Adrenal gland (tissue), 9 donors: ENCODE measurements at regions not wholly inside any gene's neighbourhood (a gene's known extent, or its start where the extent isn't known, plus 50 kb on each side); places are given as distances from the start of the nearest gene placed in this dataset.

Experiments
- DNase-seq, 7 donors: peaks; one replicate each; pipeline ENCODE4 v3.0.0-alpha.2; 2019 to 2020
- H3K27ac ChIP-seq, 5 donors: fragments of 200-600 bp; sonication (generic) in 4 of 5; 1 replicate in 3 of 5; 2 replicates in 2 of 5; pipeline versions ENCODE4 v1.5.1 to v1.8.0; 2016 to 2020; ENCODE audit warnings: mild to moderate bottlenecking in 1 of 5
- H3K27me3 ChIP-seq: fragments of 200-600 bp; 2 replicates; pipeline ENCODE4 v1.8.0; 2021
- H3K36me3 ChIP-seq, 2 donors: fragments of 200-600 bp; replicated peaks in 1 of 2; 1 replicate in 1 of 2; 2 replicates in 1 of 2; pipeline versions ENCODE4 v1.5.1 to v1.8.0; 2018 to 2022
- H3K4me1 ChIP-seq, 2 donors: fragments of 200-600 bp; replicated peaks in 1 of 2; 1 replicate in 1 of 2; 2 replicates in 1 of 2; pipeline versions ENCODE4 v1.5.1 to v1.8.0; 2018 to 2021
- H3K4me3 ChIP-seq, 4 donors: fragments of 200-600 bp; sonication (generic) in 3 of 4; one replicate each; pipeline ENCODE4 v1.5.1; 2016 to 2018
- H3K9me3 ChIP-seq, 3 donors: fragments of 200-600 bp; sonication (generic) in 1 of 3; replicated peaks in 1 of 3; 1 replicate in 2 of 3; 2 replicates in 1 of 3; pipeline versions ENCODE4 v1.5.1 to v1.8.0; 2016 to 2021
- POLR2A ChIP-seq, 2 donors: fragments of 450-650 bp; IDR thresholded peaks; one replicate each; pipeline ENCODE4 v1.6.1; 2017; ENCODE audit warnings: antibody characterized with exemption in 2 of 2, mild to moderate bottlenecking in 2 of 2, moderate library complexity in 1 of 2
- WGBS, 4 donors: extraction: QIAGEN DNeasy Blood & Tissue Kit in 2 of 4; methylation state at CpG; one replicate each; pipeline versions ENCODE4 v1.1.5 to v1.1.7; 2013 to 2017; 5-methylcytosine and 5-hydroxymethylcytosine counted together
- intact Hi-C, 2 donors: fragments of 100-400 bp; cut with DNase I; formaldehyde crosslinking; loops; one replicate each; pipeline versions ENCODE4 v1.14.1 to v1.15.0; 2022 to 2023
- TF ChIP-seq, protein P1 (sequence below), 6 experiments: fragments of 450-650 bp in 4 of 6; fragments of 200-600 bp in 2 of 6; sonication (generic) in 1 of 6; IDR thresholded peaks; 1 replicate in 5 of 6; 2 replicates in 1 of 6; pipeline versions ENCODE4 v1.5.1 to v1.8.0; 2016 to 2021; ENCODE audit warnings: antibody characterized with exemption in 6 of 6, mild to moderate bottlenecking in 2 of 6, moderate library complexity in 1 of 6
- donor health status: healthy with polysubstance abuse.
- donor health status: Bipolar disorder and iron deficiency.
- donor health status: DM: yes; HTN: yes; CAD: no.
- donor health status: DM: no; HTN: no; CAD: no.
- donor health status: DM: no; HTN: no; CAD: no.

DNA sequence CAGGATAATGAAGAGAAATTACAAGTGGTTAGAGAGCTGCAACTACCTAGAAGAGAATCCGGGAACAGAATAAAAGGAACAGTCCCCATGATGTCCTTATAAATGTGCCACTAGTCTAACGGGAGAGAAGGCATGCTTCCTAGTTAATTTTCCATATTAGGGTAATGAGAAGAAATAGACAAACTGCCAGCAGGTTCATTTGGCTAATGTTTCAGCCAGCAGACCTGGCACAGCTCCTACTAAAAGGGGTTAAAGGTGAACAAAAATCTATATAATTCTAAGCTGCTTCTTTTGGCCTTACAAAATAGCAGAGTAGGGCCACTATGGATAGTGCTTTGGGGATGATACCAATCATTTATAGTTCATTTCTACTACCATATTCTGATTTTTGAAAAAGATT lies 845.3 kb upstream of the GCFC2 start:
- 54 to 62% (median 57%) methylated on average over 2 of the region's 2 CpGs for WGBS, 4 donors
- no peaks in the 10 kb centered on the region for H3K36me3 ChIP-seq
- no peaks in the 10 kb centered on the region for H3K27me3 ChIP-seq
- no peak for DNase-seq
- H3K4me3 ChIP-seq = no peak overlapping the region
- intact Hi-C loops = no loop called here
- H3K4me1 ChIP-seq = no peaks in the 10 kb centered on the region
- H3K27ac ChIP-seq = no peak overlapping the region
- H3K9me3 ChIP-seq = no peaks in the 10 kb centered on the region
- no peak for TF ChIP-seq POLR2A (IDR thresholded peaks at IDR 0.05)
- TF ChIP-seq, protein P1, sequence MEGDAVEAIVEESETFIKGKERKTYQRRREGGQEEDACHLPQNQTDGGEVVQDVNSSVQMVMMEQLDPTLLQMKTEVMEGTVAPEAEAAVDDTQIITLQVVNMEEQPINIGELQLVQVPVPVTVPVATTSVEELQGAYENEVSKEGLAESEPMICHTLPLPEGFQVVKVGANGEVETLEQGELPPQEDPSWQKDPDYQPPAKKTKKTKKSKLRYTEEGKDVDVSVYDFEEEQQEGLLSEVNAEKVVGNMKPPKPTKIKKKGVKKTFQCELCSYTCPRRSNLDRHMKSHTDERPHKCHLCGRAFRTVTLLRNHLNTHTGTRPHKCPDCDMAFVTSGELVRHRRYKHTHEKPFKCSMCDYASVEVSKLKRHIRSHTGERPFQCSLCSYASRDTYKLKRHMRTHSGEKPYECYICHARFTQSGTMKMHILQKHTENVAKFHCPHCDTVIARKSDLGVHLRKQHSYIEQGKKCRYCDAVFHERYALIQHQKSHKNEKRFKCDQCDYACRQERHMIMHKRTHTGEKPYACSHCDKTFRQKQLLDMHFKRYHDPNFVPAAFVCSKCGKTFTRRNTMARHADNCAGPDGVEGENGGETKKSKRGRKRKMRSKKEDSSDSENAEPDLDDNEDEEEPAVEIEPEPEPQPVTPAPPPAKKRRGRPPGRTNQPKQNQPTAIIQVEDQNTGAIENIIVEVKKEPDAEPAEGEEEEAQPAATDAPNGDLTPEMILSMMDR (IDR thresholded peaks at IDR 0.05) = no peak

DNA sequence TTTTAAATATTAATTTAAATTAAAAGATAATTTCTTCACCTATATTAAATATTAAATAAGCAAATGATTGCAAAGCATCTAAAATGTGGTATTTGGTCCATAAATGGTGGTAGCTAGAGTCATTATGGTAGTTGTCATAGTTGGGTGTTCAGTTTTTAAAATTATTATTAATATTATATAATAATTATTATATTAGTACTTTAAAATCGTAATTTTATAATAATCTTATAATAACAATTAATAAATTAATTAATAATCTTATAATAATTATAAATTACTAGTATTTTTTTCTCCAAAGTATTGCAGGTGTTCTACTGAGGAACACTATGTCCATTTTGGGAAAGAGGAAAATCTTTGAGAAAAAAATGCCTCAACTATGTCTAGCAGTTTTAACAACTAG lies 835.5 kb upstream of the GCFC2 start:
- Histone ChIP-seq H3K9me3 (no peaks in the 10 kb centered on the region), H3K4me3 (no peak overlapping the region), H3K27me3 (no peaks in the 10 kb centered on the region), H3K27ac (no peak overlapping the region), H3K36me3 (no peaks in the 10 kb centered on the region), H3K4me1 (no peaks in the 10 kb centered on the region)
- DNase-seq = no peak
- intact Hi-C loops = no loop called here
- no peak for TF ChIP-seq POLR2A (IDR thresholded peaks at IDR 0.05)
- TF ChIP-seq, protein P1 (IDR thresholded peaks at IDR 0.05) = no peak
- WGBS, 4 donors = 25 to 35% (median 34%) methylated on average over 1 of the region's 1 CpG

DNA sequence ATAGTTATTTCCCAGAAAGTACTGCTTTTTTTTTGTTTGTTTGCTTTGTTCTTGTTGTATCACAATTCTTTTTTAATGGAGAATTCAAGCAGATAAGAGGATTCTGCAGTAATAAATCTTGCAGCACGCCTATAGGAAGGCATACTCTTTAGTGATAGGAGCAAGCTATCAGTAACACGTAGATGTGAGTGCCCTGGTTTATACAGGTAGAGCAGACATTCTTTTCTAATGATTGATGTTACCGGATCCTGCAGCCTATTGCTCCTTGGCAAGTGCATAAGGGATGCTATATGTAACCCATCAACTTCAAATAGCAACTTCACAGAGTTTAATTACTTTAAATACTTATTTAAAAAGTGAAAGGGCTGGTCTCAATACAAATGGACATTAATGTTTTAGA lies 834.2 kb upstream of the GCFC2 start:
- TF ChIP-seq POLR2A (IDR thresholded peaks at IDR 0.05) = no peak
- TF ChIP-seq, protein P1 (IDR thresholded peaks at IDR 0.05) = no peak
- Histone ChIP-seq H3K36me3 (no peaks in the 10 kb centered on the region), H3K4me3 (no peak overlapping the region), H3K9me3 (no peaks in the 10 kb centered on the region), H3K27me3 (no peaks in the 10 kb centered on the region), H3K4me1 (no peaks in the 10 kb centered on the region), H3K27ac (no peak overlapping the region)
- DNase-seq = no peak
- intact Hi-C loops = no loop called here
- 53 to 58% (median 55%) methylated on average over 3 of the region's 3 CpGs for WGBS, 4 donors

DNA sequence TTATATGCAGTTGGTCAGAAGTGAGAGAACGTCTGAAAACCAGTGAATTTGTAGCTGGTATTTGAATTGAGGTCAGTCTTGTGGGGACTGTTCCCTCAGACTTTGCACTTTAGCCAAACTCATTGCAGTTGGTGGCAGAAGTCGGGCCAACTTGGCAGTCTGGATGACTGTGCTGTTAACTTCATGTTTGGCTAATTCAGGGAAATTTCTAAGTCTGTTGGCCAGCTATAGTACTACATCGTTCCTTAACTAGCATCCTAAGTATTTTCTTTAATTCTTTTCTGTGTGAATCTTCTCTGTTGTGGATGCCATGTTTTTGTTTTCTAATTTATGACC lies 806.8 kb upstream of the GCFC2 start:
- no peaks in the 10 kb centered on the region for H3K36me3 ChIP-seq
- H3K4me3 ChIP-seq = no peak overlapping the region
- H3K9me3 ChIP-seq = no peaks in the 10 kb centered on the region
- H3K27me3 ChIP-seq = no peaks in the 10 kb centered on the region
- no peak for TF ChIP-seq POLR2A (IDR thresholded peaks at IDR 0.05)
- TF ChIP-seq, protein P1 (IDR thresholded peaks at IDR 0.05) = no peak
- no peaks in the 10 kb centered on the region for H3K4me1 ChIP-seq
- no peak overlapping the region for H3K27ac ChIP-seq
- intact Hi-C loops = no loop called here
- no peak for DNase-seq
- WGBS, 4 donors = 45 to 70% (median 64%) methylated on average over 2 to 3 of the region's 3 CpGs
